ENCODE measurements at regions not wholly inside any gene's neighbourhood (a gene's known extent, or its start where the extent isn't known, plus 50 kb on each side); places are given as distances from the start of the nearest gene placed in this dataset.

DNA sequence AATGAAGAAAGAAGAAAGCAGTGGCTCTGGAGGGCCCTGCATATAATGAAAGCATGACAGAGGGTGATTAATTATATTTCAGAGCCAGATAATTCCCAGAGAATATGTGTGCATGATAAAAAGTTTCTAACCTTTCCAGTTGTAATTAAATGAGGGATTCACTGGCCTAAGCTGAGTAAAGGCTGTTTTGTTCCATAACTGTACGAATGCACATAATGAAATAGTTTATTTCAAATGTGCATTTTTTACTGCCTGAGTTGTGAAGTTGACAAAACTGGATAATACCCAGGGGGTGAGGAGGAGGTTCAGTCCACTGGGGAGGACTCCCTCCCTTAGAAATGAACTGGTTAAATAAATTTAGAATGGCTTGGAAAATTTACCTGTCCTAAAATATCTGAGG lies 616.4 kb downstream of the TAFA4 start:
- Histone ChIP-seq H3K4me1 (no peaks in the 10 kb centered on the region), H3K9me3 (peaks cover 0 to 5% (median 0%) of the 10 kb centered on the region in 4 donors), H3K36me3 (no peaks in the 10 kb centered on the region), H3K27ac (no peak overlapping the region), H3K27me3 (no peaks in the 10 kb centered on the region), H3K4me3 (no peak overlapping the region)
- no peak for DNase-seq (ENCODE audit: low spot score in 2 of 2)
- TF ChIP-seq, protein P1, sequence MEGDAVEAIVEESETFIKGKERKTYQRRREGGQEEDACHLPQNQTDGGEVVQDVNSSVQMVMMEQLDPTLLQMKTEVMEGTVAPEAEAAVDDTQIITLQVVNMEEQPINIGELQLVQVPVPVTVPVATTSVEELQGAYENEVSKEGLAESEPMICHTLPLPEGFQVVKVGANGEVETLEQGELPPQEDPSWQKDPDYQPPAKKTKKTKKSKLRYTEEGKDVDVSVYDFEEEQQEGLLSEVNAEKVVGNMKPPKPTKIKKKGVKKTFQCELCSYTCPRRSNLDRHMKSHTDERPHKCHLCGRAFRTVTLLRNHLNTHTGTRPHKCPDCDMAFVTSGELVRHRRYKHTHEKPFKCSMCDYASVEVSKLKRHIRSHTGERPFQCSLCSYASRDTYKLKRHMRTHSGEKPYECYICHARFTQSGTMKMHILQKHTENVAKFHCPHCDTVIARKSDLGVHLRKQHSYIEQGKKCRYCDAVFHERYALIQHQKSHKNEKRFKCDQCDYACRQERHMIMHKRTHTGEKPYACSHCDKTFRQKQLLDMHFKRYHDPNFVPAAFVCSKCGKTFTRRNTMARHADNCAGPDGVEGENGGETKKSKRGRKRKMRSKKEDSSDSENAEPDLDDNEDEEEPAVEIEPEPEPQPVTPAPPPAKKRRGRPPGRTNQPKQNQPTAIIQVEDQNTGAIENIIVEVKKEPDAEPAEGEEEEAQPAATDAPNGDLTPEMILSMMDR (IDR thresholded peaks at IDR 0.05): no peak
- WGBS, 2 donors: 40 to 50% methylated on average over 1 of the region's 1 CpG

DNA sequence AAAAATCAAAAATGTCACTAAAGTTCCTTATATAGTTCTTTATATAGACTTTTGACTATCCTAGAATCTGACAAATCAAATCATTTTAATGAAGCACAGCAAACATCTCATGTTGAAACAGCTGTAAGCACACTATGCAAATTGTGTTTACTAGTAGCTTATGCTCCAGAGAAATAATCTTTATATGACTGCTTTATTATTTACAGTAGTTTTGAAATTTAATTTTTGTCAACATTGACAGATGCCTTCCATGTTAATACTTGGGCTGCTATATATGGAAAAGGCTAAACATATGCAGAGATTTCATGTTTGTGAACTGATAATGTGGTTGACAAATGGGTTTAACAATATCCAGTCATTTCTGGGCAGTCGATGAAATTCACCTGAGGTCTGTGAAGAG lies 616.8 kb downstream of the TAFA4 start:
- H3K36me3 ChIP-seq: no peaks in the 10 kb centered on the region
- TF ChIP-seq EP300 (IDR thresholded peaks at IDR 0.05) (no peak), POLR2A (IDR thresholded peaks at IDR 0.05) (no peak)
- TF ChIP-seq, protein P1 (IDR thresholded peaks at IDR 0.05): no peak
- peaks cover 0 to 5% (median 0%) of the 10 kb centered on the region in 4 donors for H3K9me3 ChIP-seq
- H3K4me1 ChIP-seq: no peaks in the 10 kb centered on the region
- H3K27ac ChIP-seq: no peak overlapping the region
- WGBS, 2 donors: 79 to 85% methylated on average over 1 of the region's 1 CpG
- no peak overlapping the region for H3K4me3 ChIP-seq
- DNase-seq (ENCODE audit: low spot score in 2 of 2): no peak
- no peaks in the 10 kb centered on the region for H3K27me3 ChIP-seq

DNA sequence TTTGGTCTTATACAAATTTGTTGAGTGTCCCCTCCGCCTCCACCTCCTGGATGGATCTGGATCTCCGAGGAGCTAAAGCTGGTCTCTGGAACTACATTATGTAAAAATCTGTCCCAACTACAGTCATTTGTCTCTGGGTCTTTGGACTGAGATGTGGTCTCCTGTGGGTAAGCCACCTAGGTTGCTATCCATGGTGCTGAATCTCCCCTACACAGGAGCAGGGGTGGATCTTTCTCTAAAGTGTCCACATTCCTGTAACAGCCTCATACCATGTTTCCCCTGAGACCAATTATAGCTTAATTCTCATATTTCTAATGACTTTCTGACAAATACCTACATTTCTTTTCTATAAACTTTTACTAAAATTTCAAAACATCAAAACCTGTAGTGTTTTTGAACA lies 625.8 kb downstream of the TAFA4 start:
- Histone ChIP-seq H3K36me3 (no peaks in the 10 kb centered on the region), H3K4me1 (no peaks in the 10 kb centered on the region), H3K4me3 (no peak overlapping the region), H3K27ac (no peak overlapping the region), H3K27me3 (no peaks in the 10 kb centered on the region), H3K9me3 (peaks cover 0 to 1% (median 0%) of the 10 kb centered on the region in 4 donors)
- TF ChIP-seq EP300 (IDR thresholded peaks at IDR 0.05): no peak
- no peak for TF ChIP-seq POLR2A (IDR thresholded peaks at IDR 0.05)
- TF ChIP-seq, protein P1 (IDR thresholded peaks at IDR 0.05): no peak
- DNase-seq (ENCODE audit: low spot score in 2 of 2): no peak
- 92% methylated on average over 2 of the region's 2 CpGs for WGBS, 2 donors

DNA sequence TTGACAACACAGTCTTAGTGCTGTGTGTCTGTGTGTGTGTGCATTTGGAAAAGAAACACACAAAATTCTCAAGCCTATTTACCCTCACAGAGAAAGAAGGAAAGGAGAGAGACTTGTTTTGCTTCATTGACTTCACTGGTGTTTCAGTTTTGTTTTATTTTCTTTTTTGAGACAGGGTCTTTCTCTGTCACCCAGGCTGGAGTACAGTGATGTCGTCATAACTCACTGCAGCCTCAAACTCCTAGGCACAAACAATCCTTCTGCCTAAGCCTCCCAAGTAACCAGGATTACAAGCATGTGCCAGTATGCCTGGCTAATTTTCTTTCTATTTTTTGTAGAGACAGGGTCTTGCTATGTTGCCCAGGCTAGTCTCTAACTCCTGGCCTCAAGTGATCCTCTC lies 636.9 kb downstream of the TAFA4 start:
- Histone ChIP-seq H3K36me3 (no peaks in the 10 kb centered on the region), H3K27me3 (no peaks in the 10 kb centered on the region), H3K9me3 (peaks cover 0 to 3% (median 0%) of the 10 kb centered on the region in 4 donors), H3K27ac (no peak overlapping the region), H3K4me3 (no peak overlapping the region), H3K4me1 (no peaks in the 10 kb centered on the region)
- DNase-seq (ENCODE audit: low spot score in 2 of 2): no peak
- TF ChIP-seq, protein P1 (IDR thresholded peaks at IDR 0.05): no peak
- WGBS, 2 donors: 84 to 92% methylated on average over 1 of the region's 1 CpG

DNA sequence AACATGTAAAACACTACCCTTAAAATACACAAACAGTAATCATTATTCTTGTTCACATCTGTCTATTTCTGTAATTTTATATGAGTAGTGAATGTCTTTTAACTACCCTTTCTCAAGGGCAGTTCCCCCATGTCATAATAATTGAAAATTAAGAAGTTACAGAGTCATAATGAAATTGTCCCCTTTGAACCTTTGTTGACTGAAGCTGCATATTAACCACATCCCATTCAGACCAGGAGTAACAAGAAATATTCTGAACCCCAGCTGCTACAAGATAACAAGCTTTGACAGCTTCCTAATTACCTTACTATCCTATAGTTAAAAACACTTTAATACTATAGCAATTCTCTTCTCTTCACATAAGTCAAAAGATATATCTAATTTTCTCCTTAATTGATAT lies 635.9 kb upstream of the SUCLG2 start:
- Histone ChIP-seq H3K27me3 (no peaks in the 10 kb centered on the region), H3K36me3 (no peaks in the 10 kb centered on the region), H3K4me3 (no peak overlapping the region), H3K4me1 (no peaks in the 10 kb centered on the region), H3K27ac (no peak overlapping the region), H3K9me3 (no peaks in the 10 kb centered on the region)
- DNase-seq (ENCODE audit: low spot score in 2 of 2): no peak
- TF ChIP-seq POLR2A (IDR thresholded peaks at IDR 0.05): no peak
- TF ChIP-seq EP300 (IDR thresholded peaks at IDR 0.05): no peak

DNA sequence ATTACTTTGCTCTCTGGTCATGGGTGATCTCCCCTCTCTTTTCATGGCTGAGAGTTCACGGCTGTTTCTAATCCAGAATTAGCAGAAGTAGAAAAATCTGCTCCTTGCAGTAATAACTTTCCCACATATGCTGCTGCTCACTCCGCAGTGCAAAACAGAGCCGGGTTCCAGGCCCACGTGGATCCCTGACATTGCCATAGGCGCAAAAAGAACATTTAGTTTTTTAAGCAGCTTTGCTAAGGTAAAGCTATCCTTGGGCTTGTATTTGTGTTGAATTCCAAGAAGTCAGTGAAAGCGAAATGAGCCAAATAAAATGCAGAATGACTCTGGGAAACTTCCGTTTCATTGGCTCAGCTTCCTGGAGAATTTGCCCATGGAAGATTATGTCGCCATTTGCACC lies 633.7 kb upstream of the SUCLG2 start:
- no peaks in the 10 kb centered on the region for H3K36me3 ChIP-seq
- 67 to 85% methylated on average over 8 of the region's 8 CpGs for WGBS, 2 donors
- no peaks in the 10 kb centered on the region for H3K9me3 ChIP-seq
- H3K27ac ChIP-seq: no peak overlapping the region
- TF ChIP-seq EP300 (IDR thresholded peaks at IDR 0.05) (no peak), POLR2A (IDR thresholded peaks at IDR 0.05) (no peak)
- TF ChIP-seq, protein P1 (IDR thresholded peaks at IDR 0.05): no peak
- DNase-seq (ENCODE audit: low spot score in 2 of 2): no peak
- no peak overlapping the region for H3K4me3 ChIP-seq
- H3K4me1 ChIP-seq: no peaks in the 10 kb centered on the region
- H3K27me3 ChIP-seq: no peaks in the 10 kb centered on the region

Data from tibial nerve (tissue), 4 donors.